H1 (cell line): ENCODE measurements at regions not wholly inside any gene's neighbourhood (a gene's known extent, or its start where the extent isn't known, plus 50 kb on each side); places are given as distances from the start of the nearest gene placed in this dataset.

ENCODE experiments used
- ASH2L ChIP-seq: fragments of 200-600, 300-600 bp; sonication (generic); IDR thresholded peaks from one replicate; pipeline ENCODE4 v1.7.1; 2017; ENCODE audit warnings: low read length
- CEBPB ChIP-seq: IDR thresholded peaks from 2 replicates; pipeline ENCODE4 v1.6.1; 2012; ENCODE audit warnings: low read depth, low read length
- CHD1 ChIP-seq: IDR thresholded peaks from 2 replicates; pipeline ENCODE4 v1.6.1; 2012; ENCODE audit warnings: low read depth, low read length, improper control_type of control experiment
- CTCF ChIP-seq, 3 experiments: IDR thresholded peaks; 1 replicate in 2 of 3; 2 replicates in 1 of 3; pipeline versions ENCODE4 v1.5.1 to v1.6.1; 2011; ENCODE audit warnings: low read length in 3 of 3, mild to moderate bottlenecking in 3 of 3, inconsistent platforms in 2 of 3, low read depth in 1 of 3, moderate library complexity in 1 of 3; ENCODE audit not compliant: insufficient read depth in 1 of 3; ENCODE audit errors: control extremely low read depth in 1 of 3
- EGR1 ChIP-seq: IDR thresholded peaks from 2 replicates; pipeline ENCODE4 v1.6.1; 2011; ENCODE audit warnings: low read depth, low read length, borderline replicate concordance
- EP300 ChIP-seq, 2 experiments: IDR thresholded peaks; 1 replicate in 1 of 2; 2 replicates in 1 of 2; pipeline ENCODE4 v1.6.1; 2011 to 2012; ENCODE audit warnings: low read depth in 2 of 2, low read length in 2 of 2, mild to moderate bottlenecking in 2 of 2, borderline replicate concordance in 1 of 2, inconsistent platforms in 1 of 2, moderate library complexity in 1 of 2
- KDM1A ChIP-seq: fragments of 200-600, 300-600 bp; sonication (generic); IDR thresholded peaks from 2 replicates; pipeline ENCODE4 v1.7.1; 2016; ENCODE audit warnings: mild to moderate bottlenecking, low read length, borderline replicate concordance
- POLR2A ChIP-seq, 2 experiments: IDR thresholded peaks; 1 replicate in 1 of 2; 2 replicates in 1 of 2; pipeline ENCODE4 v1.6.1; 2011; ENCODE audit warnings: low read depth in 2 of 2, low read length in 2 of 2, mild to moderate bottlenecking in 2 of 2; ENCODE audit errors: control extremely low read depth in 1 of 2
- POLR2AphosphoS5 ChIP-seq: IDR thresholded peaks from 2 replicates; pipeline ENCODE4 v1.6.1; 2011; ENCODE audit warnings: low read depth, low read length
- RAD21 ChIP-seq, 2 experiments: IDR thresholded peaks in 1 of 2; conservative IDR thresholded peaks in 1 of 2; 2 replicates each; pipeline ENCODE4 v1.6.1; 2011; ENCODE audit warnings: low read depth in 2 of 2, low read length in 2 of 2, improper control_type of control experiment in 1 of 2, inconsistent platforms in 1 of 2, mild to moderate bottlenecking in 1 of 2, moderate library complexity in 1 of 2
- SIX5 ChIP-seq: IDR thresholded peaks from 2 replicates; pipeline ENCODE4 v1.6.1; 2011; ENCODE audit warnings: mild to moderate bottlenecking, low read depth, low read length
- ZNF274 ChIP-seq: IDR thresholded peaks from 2 replicates; pipeline ENCODE4 v1.7.0; 2012; ENCODE audit warnings: low read length, borderline replicate concordance; ENCODE audit errors: extremely low read depth

GRCh38 chr7:35536396-35536826, 158.5 kb downstream of the HERPUD2 start:
- no peak for TF ChIP-seq CTCF (IDR thresholded peaks at IDR 0.05; ENCODE audit: control extremely low read depth in 1 of 3, insufficient read depth in 1 of 3, low read depth in 1 of 3, low read length in 3 of 3)
- TF ChIP-seq ASH2L = no peak
- TF ChIP-seq KDM1A = no peak
- no peak for TF ChIP-seq CHD1
- no peak for TF ChIP-seq EP300 (IDR thresholded peaks at IDR 0.05; ENCODE audit: borderline replicate concordance in 1 of 2, low read depth in 2 of 2, low read length in 2 of 2)
- TF ChIP-seq SIX5 = no peak
- no peak for TF ChIP-seq ZNF274
- no peak for TF ChIP-seq POLR2AphosphoS5
- no peak for TF ChIP-seq CEBPB
- TF ChIP-seq RAD21 (IDR thresholded peaks at IDR 0.05 in 1 of 2, conservative IDR thresholded peaks at IDR 0.05 in 1 of 2; ENCODE audit: low read depth in 2 of 2, low read length in 2 of 2) = no peak
- no peak for TF ChIP-seq EGR1
- no peak for TF ChIP-seq POLR2A (IDR thresholded peaks at IDR 0.05; ENCODE audit: control extremely low read depth in 1 of 2, low read depth in 2 of 2, low read length in 2 of 2)
